ENCODE measurements at regions not wholly inside any gene's neighbourhood (a gene's known extent, or its start where the extent isn't known, plus 50 kb on each side); places are given as distances from the start of the nearest gene placed in this dataset.

- TF ChIP-seq POLR2AphosphoS5 (IDR thresholded peaks at IDR 0.05; ENCODE audit: borderline replicate concordance, low read depth, low read length) (no peak), EZH2 (IDR thresholded peaks at IDR 0.05) (no peak)
These were observed 200.3 kb downstream of the TLE1 start for GRCh38 chr9:81489046-81489445.
